A673 (cell line): ENCODE measurements at regions not wholly inside any gene's neighbourhood (a gene's known extent, or its start where the extent isn't known, plus 50 kb on each side); places are given as distances from the start of the nearest gene placed in this dataset.

Experiments used
- CTCF ChIP-seq: fragments of 300-800, 200-600 bp; sonication (generic); conservative IDR thresholded peaks from 2 replicates; pipeline ENCODE4 v1.5.1; 2017; ENCODE audit warnings: low read depth, mild to moderate bottlenecking, antibody characterized with exemption, low read length, moderate library complexity, mixed read lengths
- EZH2 ChIP-seq: fragments of 200-600 bp; sonication (generic); IDR thresholded peaks from 2 replicates; pipeline ENCODE4 v1.6.1; 2017; ENCODE audit warnings: borderline replicate concordance, low read depth, mild to moderate bottlenecking, mixed read lengths, antibody characterized with exemption, low read length; ENCODE audit not compliant: poor library complexity, severe bottlenecking

DNA sequence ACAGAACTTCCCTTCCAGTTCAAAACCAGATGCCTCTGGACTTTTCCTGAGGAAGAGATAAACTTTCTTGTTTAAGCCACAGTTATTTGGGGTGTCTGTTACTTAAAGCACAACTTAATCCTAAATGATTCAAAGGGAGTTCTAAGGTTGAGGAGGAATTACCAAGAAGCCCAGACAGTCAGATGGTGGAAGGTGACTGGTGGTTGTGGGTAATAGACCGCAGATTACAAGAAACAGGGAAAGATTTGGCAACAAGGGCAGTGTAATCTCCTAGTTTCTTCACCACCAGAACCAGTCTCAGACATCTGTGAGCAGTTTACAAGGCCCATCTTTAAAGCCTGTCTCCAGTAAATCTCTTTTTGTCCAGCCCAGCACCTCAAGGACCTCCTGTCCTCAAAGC, 130.1 kb upstream of the CTTNBP2NL start:
- TF ChIP-seq CTCF (no peak), EZH2 (no peak)
